Neural cell (in vitro differentiated cells): ENCODE measurements at regions not wholly inside any gene's neighbourhood (a gene's known extent, or its start where the extent isn't known, plus 50 kb on each side); places are given as distances from the start of the nearest gene placed in this dataset.

ENCODE experiments used
- CTCF ChIP-seq: fragments of 450-650 bp; IDR thresholded peaks from 2 replicates; pipeline ENCODE4 v1.5.1; 2014; ENCODE audit warnings: antibody characterized with exemption, mild to moderate bottlenecking, moderate library complexity; ENCODE audit not compliant: poor library complexity, severe bottlenecking
- POLR2AphosphoS5 ChIP-seq: IDR thresholded peaks from 2 replicates; pipeline ENCODE4 v1.6.1; 2012
- TAF1 ChIP-seq: IDR thresholded peaks from 2 replicates; pipeline ENCODE4 v1.6.1; 2012; ENCODE audit warnings: low read depth

- TF ChIP-seq TAF1 (no peak), CTCF (no peak), POLR2AphosphoS5 (no peak)
Measured at GRCh38 chr12:107339487-107339886, 246.1 kb upstream of the CRY1 start.
